Psoas muscle (tissue), 7 donors: ENCODE measurements at regions not wholly inside any gene's neighbourhood (a gene's known extent, or its start where the extent isn't known, plus 50 kb on each side); places are given as distances from the start of the nearest gene placed in this dataset.
"Not testable (repeated sequence)": the region's sequence is repeated elsewhere in the genome, so short reads cannot be mapped to it uniquely, and the experiment has no call there.

Experiments used
- ATAC-seq, 4 donors: fragments of 200-7000 bp; cut with Tn5 transposase; one replicate each; pipeline ENCODE4 v1.9.1; 2020; ENCODE audit warnings: moderate library complexity in 3 of 4, mild to moderate bottlenecking in 2 of 4
- DNase-seq, 2 donors: peaks; one replicate each; pipeline ENCODE4 v3.0.0-alpha.2; 2020
- H3K27ac ChIP-seq: fragments of 200-600 bp; one replicate; pipeline ENCODE4 v1.8.0; 2022
- H3K27me3 ChIP-seq, 3 donors: fragments of 200-600 bp in 1 of 3; one replicate each; pipeline versions ENCODE4 v1.6.1 to v1.8.0; 2013 to 2022; ENCODE audit warnings: low read length in 2 of 3, mild to moderate bottlenecking in 2 of 3, moderate library complexity in 1 of 3; ENCODE audit not compliant: insufficient read depth in 3 of 3
- H3K36me3 ChIP-seq, 2 donors: fragments of 200-600 bp in 1 of 2; one replicate each; pipeline versions ENCODE4 v1.6.1 to v1.8.0; 2013 to 2022; ENCODE audit warnings: low read depth in 1 of 2, mild to moderate bottlenecking in 1 of 2, moderate library complexity in 1 of 2; ENCODE audit not compliant: insufficient read depth in 1 of 2
- H3K4me1 ChIP-seq: fragments of 200-600 bp; one replicate; pipeline ENCODE4 v1.8.0; 2022
- H3K4me3 ChIP-seq: fragments of 200-600 bp; one replicate; pipeline ENCODE4 v1.8.0; 2022; ENCODE audit warnings: mild to moderate bottlenecking
- H3K9me3 ChIP-seq: fragments of 200-600 bp; one replicate; pipeline ENCODE4 v1.8.0; 2022
- CTCF ChIP-seq: fragments of 200-600 bp; IDR thresholded peaks from one replicate; pipeline ENCODE4 v1.8.0; 2022; ENCODE audit warnings: antibody characterized with exemption
- WGBS, 3 donors: extraction: QIAGEN DNeasy Blood & Tissue Kit; methylation state at CpG; one replicate each; pipeline versions ENCODE4 v1.1.6 to v1.1.7; 2013; 5-methylcytosine and 5-hydroxymethylcytosine counted together
- intact Hi-C, 2 donors: fragments of 100-400 bp; cut with DNase I; formaldehyde crosslinking; loops; one replicate each; pipeline versions ENCODE4 v1.11.0 to v1.14.2; 2022
- donor health status: healthy with polysubstance abuse.
- donor health status: DM: no; HTN: no; CAD: no; lungs with moderate emphysema.
- donor health status: Bipolar disorder and iron deficiency.
- donor health status: healthy.
- donor health status: DM: yes; HTN: yes; CAD: no.
- donor health status: DM: no; HTN: no; CAD: no.
- donor health status: DM: yes; HTN: yes; CAD: no.

DNA sequence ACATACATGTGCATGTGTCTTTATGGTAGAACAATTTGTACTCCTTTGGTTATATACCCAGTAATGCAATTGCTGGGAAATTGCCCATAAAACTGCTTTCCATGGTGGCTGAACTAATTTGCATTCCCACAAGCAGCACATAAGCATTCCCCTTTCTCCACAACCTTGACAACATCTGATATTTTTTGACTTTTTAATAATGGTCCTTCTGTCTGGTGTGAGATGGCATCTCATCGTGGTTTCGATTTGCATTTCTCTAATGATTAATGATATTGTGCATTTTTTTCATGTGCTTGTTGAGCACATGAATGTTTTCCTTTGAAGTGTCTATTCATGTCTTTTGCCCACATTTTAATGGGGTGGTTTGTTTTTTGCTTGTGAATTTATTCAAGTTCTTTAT lies 166.0 kb downstream of the TMEM47 start:
- no peak for DNase-seq
- Histone ChIP-seq H3K4me3 (no peak overlapping the region), H3K36me3 (no peaks in the 10 kb centered on the region), H3K9me3 (no peaks in the 10 kb centered on the region), H3K4me1 (no peaks in the 10 kb centered on the region), H3K27ac (no peak overlapping the region), H3K27me3 (peaks cover 0 to 10% (median 0%) of the 10 kb centered on the region in 3 donors)
- ATAC-seq, result no peak
- 23 to 93% (median 73%) methylated on average over 2 of the region's 2 CpGs for WGBS, 3 donors
- no peak for TF ChIP-seq CTCF
- intact Hi-C loops, result no loop called here

- no peaks in the 10 kb centered on the region for H3K36me3 ChIP-seq
- H3K4me3 ChIP-seq, result no peak overlapping the region
- H3K4me1 ChIP-seq, result no peaks in the 10 kb centered on the region
- no peaks in the 10 kb centered on the region for H3K9me3 ChIP-seq
- H3K27ac ChIP-seq, result no peak overlapping the region
- ATAC-seq, result no peak
- TF ChIP-seq CTCF, result no peak
- intact Hi-C loops, result no loop called here
- DNase-seq, result no peak
- peaks cover 0 to 10% (median 0%) of the 10 kb centered on the region in 3 donors for H3K27me3 ChIP-seq
These were observed 169.7 kb downstream of the TMEM47 start for GRCh38 chrX:34487364-34487763.

GRCh38 chrX:34483980-34484379 lies 173.1 kb downstream of the TMEM47 start:
- TF ChIP-seq CTCF, result no peak
- 66 to 84% (median 81%) methylated on average over 6 of the region's 6 CpGs for WGBS, 3 donors

GRCh38 chrX:34470507-34470906 lies 186.6 kb downstream of the TMEM47 start:
- no peak for DNase-seq
- Histone ChIP-seq H3K9me3 (no peaks in the 10 kb centered on the region), H3K4me3 (no peak overlapping the region), H3K4me1 (no peaks in the 10 kb centered on the region), H3K27ac (no peak overlapping the region), H3K36me3 (no peaks in the 10 kb centered on the region), H3K27me3 (no peaks in the 10 kb centered on the region)
- no peak for ATAC-seq
- no peak for TF ChIP-seq CTCF
- WGBS, 3 donors, result 65 to 88% (median 77%) methylated on average over 1 of the region's 1 CpG
- intact Hi-C loops, result no loop called here

More at GRCh38 chrX:34483980-34484379, 173.1 kb downstream of the TMEM47 start:
- H3K27ac ChIP-seq, result no peak overlapping the region
- no peaks in the 10 kb centered on the region for H3K9me3 ChIP-seq
- DNase-seq, result no peak
- H3K36me3 ChIP-seq, result no peaks in the 10 kb centered on the region
- intact Hi-C loops, result no loop called here
- H3K4me3 ChIP-seq, result no peak overlapping the region
- ATAC-seq, result no peak
- peaks cover 0 to 7% (median 0%) of the 10 kb centered on the region in 3 donors for H3K27me3 ChIP-seq
- H3K4me1 ChIP-seq, result no peaks in the 10 kb centered on the region

- no peak for TF ChIP-seq CTCF
- no peak for ATAC-seq
These were observed 189.6 kb downstream of the TMEM47 start for GRCh38 chrX:34467437-34467836.

DNA sequence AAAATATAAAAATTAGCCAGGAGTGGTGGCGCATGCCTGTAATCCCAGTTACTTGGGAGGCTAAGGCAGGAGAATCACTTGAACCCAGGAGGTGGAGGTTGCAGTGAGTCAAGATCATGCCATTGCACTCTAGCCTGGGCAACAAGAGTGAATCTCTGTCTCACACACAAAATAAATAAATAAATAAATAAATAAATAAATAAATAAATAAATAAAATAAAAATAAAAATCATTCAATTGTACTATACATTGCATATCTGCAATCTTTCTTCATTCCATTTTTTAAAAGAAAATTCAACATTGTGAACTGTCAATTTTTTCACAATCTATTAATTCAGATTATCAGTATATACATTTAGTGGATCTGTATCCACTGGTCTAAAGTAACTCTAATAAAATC lies 193.9 kb downstream of the TMEM47 start:
- 91 to 100% (median 95%) methylated on average over 1 of the region's 1 CpG for WGBS, 3 donors
- H3K4me3 ChIP-seq, H3K36me3 ChIP-seq, H3K27me3 ChIP-seq, intact Hi-C loops, H3K27ac ChIP-seq, H3K9me3 ChIP-seq, ATAC-seq, DNase-seq, H3K4me1 ChIP-seq: not testable (repeated sequence)

More at GRCh38 chrX:34467437-34467836, 189.6 kb downstream of the TMEM47 start:
- Histone ChIP-seq H3K27ac (no peak overlapping the region), H3K36me3 (no peaks in the 10 kb centered on the region), H3K4me3 (no peak overlapping the region), H3K9me3 (no peaks in the 10 kb centered on the region), H3K4me1 (no peaks in the 10 kb centered on the region), H3K27me3 (peaks cover 0 to 2% (median 0%) of the 10 kb centered on the region in 3 donors)
- intact Hi-C loops, result no loop called here
- DNase-seq, result no peak
- 41 to 51% (median 46%) methylated on average over 3 of the region's 3 CpGs for WGBS, 3 donors

- ATAC-seq, H3K27me3 ChIP-seq: not testable (repeated sequence)
- WGBS, 3 donors, result 50 to 91% (median 78%) methylated on average over 1 to 9 of the region's 9 CpGs
These were observed 199.2 kb downstream of the TMEM47 start for GRCh38 chrX:34457850-34458249.

More at GRCh38 chrX:34457850-34458249, 199.2 kb downstream of the TMEM47 start:
- DNase-seq, intact Hi-C loops, H3K9me3 ChIP-seq, H3K4me1 ChIP-seq, H3K4me3 ChIP-seq, H3K36me3 ChIP-seq, H3K27ac ChIP-seq: not testable (repeated sequence)
